ENCODE measurements at regions not wholly inside any gene's neighbourhood (a gene's known extent, or its start where the extent isn't known, plus 50 kb on each side); places are given as distances from the start of the nearest gene placed in this dataset.

DNA sequence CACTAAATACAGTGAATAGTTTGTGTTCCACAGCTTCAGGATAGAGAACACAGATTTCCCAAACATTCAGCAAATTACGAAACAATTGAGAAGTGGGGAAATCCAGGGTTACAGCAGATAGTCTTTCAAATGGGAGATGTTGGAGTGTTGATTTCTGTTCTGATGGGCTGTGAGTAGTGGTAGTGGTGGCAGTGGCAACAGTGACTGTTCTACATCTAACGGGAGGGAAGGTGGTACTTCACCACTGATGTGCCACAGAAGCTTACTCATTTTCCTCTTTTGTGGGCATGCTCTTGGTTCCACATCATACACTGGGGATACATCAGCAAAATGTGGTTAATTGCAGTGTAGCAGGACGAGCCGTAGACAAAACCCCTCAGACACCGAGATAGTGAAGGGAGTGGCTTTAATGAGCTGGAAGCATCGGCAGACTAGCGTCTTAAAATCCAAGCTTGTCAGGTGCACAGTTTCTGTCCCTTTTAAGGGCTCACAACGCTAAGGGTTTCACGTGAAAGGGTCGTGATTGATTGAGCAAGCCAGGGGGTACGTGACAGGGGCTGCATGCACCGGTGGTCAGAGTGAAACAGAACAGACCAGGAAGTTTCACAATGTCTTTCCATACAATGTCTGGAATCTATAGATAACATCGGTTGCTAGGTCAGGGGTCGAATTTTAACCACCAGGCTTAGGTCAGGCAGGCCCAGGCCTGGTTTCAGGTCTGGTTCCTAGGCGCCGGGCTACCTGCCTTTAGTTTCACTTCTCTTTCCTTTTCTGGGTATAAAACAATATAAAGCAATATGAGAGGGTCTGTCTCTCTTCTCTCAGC is 330.6 kb upstream of the FBXO33 start:
- Mint-ChIP-seq H3K27ac (ENCODE audit: unreplicated experiment) (peak overlapping the region; percentile 2), H3K36me3 (ENCODE audit: low read depth) (no peaks in the 10 kb centered on the region)

DNA sequence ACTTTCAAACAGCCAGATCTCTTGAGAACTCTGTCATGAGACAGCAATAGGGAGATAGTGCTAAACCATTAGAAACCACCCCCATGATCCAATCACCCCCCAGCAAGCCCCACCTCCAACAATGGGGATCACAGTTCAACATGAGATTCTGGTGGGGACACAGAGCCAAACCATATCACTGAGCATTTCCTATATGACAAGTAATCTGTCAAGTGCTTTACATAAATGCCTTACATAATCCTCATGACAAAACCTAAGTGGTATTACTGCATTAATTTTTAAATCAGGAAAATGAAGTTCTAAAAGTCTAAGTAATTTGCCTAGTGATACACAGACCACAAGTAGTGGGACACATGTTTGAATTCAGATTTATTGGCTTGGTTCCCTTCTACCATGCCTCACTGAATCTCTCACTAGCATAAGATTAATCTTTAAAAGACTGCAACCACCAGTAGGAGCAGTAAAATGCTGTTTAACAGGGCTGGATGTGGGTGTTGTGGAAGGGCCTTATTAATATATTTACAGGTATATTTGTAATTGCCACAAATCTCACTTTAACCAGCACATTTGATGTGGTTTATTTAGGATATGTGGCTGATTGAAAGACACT is 323.1 kb upstream of the FBXO33 start:
- no peak for DNase-seq (ENCODE audit: low read depth, low spot score)
- Mint-ChIP-seq H3K27me3 (ENCODE audit: low read depth) (no peaks in the 10 kb centered on the region), H3K4me3 (no peak overlapping the region), H3K9me3 (no peaks in the 10 kb centered on the region), H3K36me3 (ENCODE audit: low read depth) (no peaks in the 10 kb centered on the region), H3K4me1 (peaks cover 9% of the 10 kb centered on the region), H3K27ac (ENCODE audit: unreplicated experiment) (no peak overlapping the region)
- TF ChIP-seq, protein P1, sequence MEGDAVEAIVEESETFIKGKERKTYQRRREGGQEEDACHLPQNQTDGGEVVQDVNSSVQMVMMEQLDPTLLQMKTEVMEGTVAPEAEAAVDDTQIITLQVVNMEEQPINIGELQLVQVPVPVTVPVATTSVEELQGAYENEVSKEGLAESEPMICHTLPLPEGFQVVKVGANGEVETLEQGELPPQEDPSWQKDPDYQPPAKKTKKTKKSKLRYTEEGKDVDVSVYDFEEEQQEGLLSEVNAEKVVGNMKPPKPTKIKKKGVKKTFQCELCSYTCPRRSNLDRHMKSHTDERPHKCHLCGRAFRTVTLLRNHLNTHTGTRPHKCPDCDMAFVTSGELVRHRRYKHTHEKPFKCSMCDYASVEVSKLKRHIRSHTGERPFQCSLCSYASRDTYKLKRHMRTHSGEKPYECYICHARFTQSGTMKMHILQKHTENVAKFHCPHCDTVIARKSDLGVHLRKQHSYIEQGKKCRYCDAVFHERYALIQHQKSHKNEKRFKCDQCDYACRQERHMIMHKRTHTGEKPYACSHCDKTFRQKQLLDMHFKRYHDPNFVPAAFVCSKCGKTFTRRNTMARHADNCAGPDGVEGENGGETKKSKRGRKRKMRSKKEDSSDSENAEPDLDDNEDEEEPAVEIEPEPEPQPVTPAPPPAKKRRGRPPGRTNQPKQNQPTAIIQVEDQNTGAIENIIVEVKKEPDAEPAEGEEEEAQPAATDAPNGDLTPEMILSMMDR (conservative IDR thresholded peaks at IDR 0.05): no peak

More for the DNA sequence above, 330.6 kb upstream of the FBXO33 start:
- no peaks in the 10 kb centered on the region for H3K9me3 Mint-ChIP-seq
- H3K27me3 Mint-ChIP-seq (ENCODE audit: low read depth): no peaks in the 10 kb centered on the region
- no peaks in the 10 kb centered on the region for H3K4me1 Mint-ChIP-seq
- TF ChIP-seq, protein P1 (conservative IDR thresholded peaks at IDR 0.05): no peak
- no peak overlapping the region for H3K4me3 Mint-ChIP-seq
- DNase-seq (ENCODE audit: low read depth, low spot score): no peak

DNA sequence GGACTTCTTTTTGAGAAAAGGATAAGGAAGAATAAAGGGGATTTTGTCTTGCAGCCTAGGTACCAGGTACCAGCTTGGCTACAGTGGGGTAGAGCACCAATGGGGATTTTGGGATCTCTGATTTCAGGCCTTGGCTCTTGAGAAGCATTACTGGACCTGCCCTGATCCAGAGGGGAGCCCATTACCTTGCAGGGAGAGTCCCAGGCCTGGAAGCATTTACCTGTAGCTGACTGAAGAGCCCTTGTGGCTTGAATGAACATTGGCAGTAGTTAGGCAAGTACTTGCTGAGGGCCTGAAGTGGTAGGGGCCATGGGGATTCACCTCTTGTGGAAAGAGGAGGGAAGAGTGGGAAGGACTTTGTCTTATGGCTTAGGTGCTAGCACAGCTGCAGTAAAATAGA is 308.2 kb upstream of the FBXO33 start:
- no peaks in the 10 kb centered on the region for H3K4me1 Mint-ChIP-seq
- no peak overlapping the region for H3K4me3 Mint-ChIP-seq
- no peaks in the 10 kb centered on the region for H3K36me3 Mint-ChIP-seq (ENCODE audit: low read depth)
- DNase-seq (ENCODE audit: low read depth, low spot score): no peak
- TF ChIP-seq, protein P1 (conservative IDR thresholded peaks at IDR 0.05): no peak
- H3K27ac Mint-ChIP-seq (ENCODE audit: unreplicated experiment): no peak overlapping the region
- no peaks in the 10 kb centered on the region for H3K27me3 Mint-ChIP-seq (ENCODE audit: low read depth)
- H3K9me3 Mint-ChIP-seq: peaks cover 8% of the 10 kb centered on the region

DNA sequence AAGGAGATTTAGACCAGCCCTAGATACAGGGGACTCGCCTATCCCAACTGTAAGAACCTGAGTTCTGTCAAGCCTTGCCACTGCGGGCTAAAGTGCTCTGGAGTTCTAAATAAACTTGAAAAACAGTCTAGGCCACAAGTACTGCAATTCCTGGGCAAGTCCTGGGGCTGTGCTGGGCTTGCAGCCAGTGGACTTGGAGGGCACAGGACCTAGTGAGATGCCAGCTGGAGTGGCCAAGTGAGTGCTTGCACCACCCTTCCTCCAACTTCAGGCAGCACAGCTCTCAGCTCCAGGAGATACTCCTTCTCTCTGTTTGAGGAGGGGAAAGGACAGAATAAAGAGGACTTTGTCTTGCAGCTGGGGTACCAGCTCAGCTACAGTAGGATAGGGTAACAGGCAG is 307.6 kb upstream of the FBXO33 start:
- no peaks in the 10 kb centered on the region for H3K36me3 Mint-ChIP-seq (ENCODE audit: low read depth)
- TF ChIP-seq, protein P1 (conservative IDR thresholded peaks at IDR 0.05): no peak
- H3K4me3 Mint-ChIP-seq: no peak overlapping the region
- H3K27me3 Mint-ChIP-seq (ENCODE audit: low read depth): no peaks in the 10 kb centered on the region
- no peak overlapping the region for H3K27ac Mint-ChIP-seq (ENCODE audit: unreplicated experiment)
- no peak for DNase-seq (ENCODE audit: low read depth, low spot score)
- H3K4me1 Mint-ChIP-seq: peaks cover under 1% of the 10 kb centered on the region
- H3K9me3 Mint-ChIP-seq: peaks cover 8% of the 10 kb centered on the region

DNA sequence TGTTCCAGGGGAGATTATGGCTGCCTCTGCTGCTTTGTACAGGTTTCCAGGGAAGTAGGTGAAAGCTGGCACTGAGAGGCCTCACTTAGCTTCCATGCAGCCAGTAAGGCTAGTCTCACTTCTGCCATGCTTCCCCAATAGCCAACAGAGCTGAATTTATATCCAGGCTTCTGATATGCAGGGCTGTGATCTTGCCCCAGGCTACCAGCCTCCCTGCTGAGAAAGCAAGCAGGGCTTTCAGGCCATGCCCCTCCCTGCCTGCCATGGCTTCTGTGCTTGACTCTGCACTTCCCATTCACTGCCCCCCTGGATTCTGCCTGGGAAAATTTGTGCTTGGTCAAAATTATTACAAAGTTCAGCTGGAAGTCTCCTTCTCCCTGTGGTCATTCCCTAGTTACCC is 302.1 kb upstream of the FBXO33 start:
- DNase-seq (ENCODE audit: low read depth, low spot score): no peak
- Mint-ChIP-seq H3K27ac (ENCODE audit: unreplicated experiment) (no peak overlapping the region), H3K27me3 (ENCODE audit: low read depth) (no peaks in the 10 kb centered on the region), H3K4me3 (no peak overlapping the region), H3K36me3 (ENCODE audit: low read depth) (no peaks in the 10 kb centered on the region), H3K9me3 (peaks cover 7% of the 10 kb centered on the region), H3K4me1 (peaks cover 6% of the 10 kb centered on the region)
- TF ChIP-seq, protein P1 (conservative IDR thresholded peaks at IDR 0.05): no peak

Data from neural crest cell (in vitro differentiated cells).